Hepatocyte (in vitro differentiated cells): ENCODE measurements at regions not wholly inside any gene's neighbourhood (a gene's known extent, or its start where the extent isn't known, plus 50 kb on each side); places are given as distances from the start of the nearest gene placed in this dataset.
"Not testable (repeated sequence)": the region's sequence is repeated elsewhere in the genome, so short reads cannot be mapped to it uniquely, and the experiment has no call there.

Source experiments
- CTCF ChIP-seq: fragments of 200-600 bp; sonication (generic); IDR thresholded peaks from 2 replicates; pipeline ENCODE4 v1.5.1; 2016; ENCODE audit warnings: antibody characterized with exemption, mild to moderate bottlenecking; ENCODE audit not compliant: poor library complexity
- EZH2 ChIP-seq: fragments of 200-600 bp; sonication (generic); IDR thresholded peaks from 2 replicates; pipeline ENCODE4 v1.6.1; 2016; ENCODE audit warnings: antibody characterized with exemption, mild to moderate bottlenecking, borderline replicate concordance

GRCh38 chr5:2070787-2071186 is 188.1 kb upstream of the IRX4 start:
- not testable (repeated sequence) for TF ChIP-seq EZH2, CTCF
